ENCODE measurements at regions not wholly inside any gene's neighbourhood (a gene's known extent, or its start where the extent isn't known, plus 50 kb on each side); places are given as distances from the start of the nearest gene placed in this dataset.

DNA sequence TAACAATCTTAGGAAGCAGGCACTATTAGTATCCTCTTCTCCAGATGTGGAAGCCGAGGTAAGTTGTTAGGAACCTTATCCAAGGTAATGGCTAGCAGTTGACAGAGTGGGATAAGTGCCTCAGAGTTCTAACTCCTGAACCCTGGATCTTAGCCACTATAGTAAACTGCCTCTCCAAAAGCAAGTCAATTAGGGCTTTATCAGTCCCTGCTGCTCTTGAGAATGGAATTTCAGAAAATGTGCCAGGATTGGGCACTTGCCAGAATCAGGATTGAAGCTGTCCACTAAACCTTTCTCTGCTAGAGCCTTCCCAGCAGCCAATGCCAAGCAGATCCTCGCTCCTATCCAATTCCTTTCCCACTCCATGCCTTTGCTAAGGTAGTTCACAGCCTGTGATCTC lies 777.5 kb upstream of the POM121L12 start:
- Histone ChIP-seq H3K79me2 (ENCODE audit: insufficient read depth, low read length) (no peaks in the 10 kb centered on the region), H3F3A (ENCODE audit: insufficient read depth) (no peaks in the 10 kb centered on the region), H3K4me2 (ENCODE audit: low read depth, low read length, poor library complexity, severe bottlenecking) (no peak overlapping the region), H3K9me2 (replicated peaks; ENCODE audit: insufficient read depth, low read length) (no peaks in the 10 kb centered on the region), H3K4me3 (ENCODE audit: insufficient read depth, low read length, poor library complexity, severe bottlenecking) (no peak overlapping the region), H2AFZ (ENCODE audit: low read depth, low read length, severe bottlenecking) (no peak overlapping the region), H3K36me3 (ENCODE audit: low read length) (no peaks in the 10 kb centered on the region), H3K9me3 (ENCODE audit: insufficient read depth, low read length) (no peaks in the 10 kb centered on the region), H3K9ac (ENCODE audit: low read length) (no peak overlapping the region), H3K27ac (ENCODE audit: low read depth, low read length) (no peak overlapping the region), H4K20me1 (ENCODE audit: low read depth, low read length) (no peaks in the 10 kb centered on the region), H3K27me3 (ENCODE audit: low read length) (no peaks in the 10 kb centered on the region)
- no peak for TF ChIP-seq CTCF (IDR thresholded peaks at IDR 0.05; ENCODE audit: insufficient read depth, low read length, poor library complexity, severe bottlenecking)
- no peak for TF ChIP-seq EZH2phosphoT487 (conservative IDR thresholded peaks at IDR 0.05; ENCODE audit: low read length)

GRCh38 chr7:52254396-52255010 lies 780.9 kb upstream of the POM121L12 start:
- no peaks in the 10 kb centered on the region for H3K36me3 ChIP-seq (ENCODE audit: low read length)
- H3K9me2 ChIP-seq (replicated peaks; ENCODE audit: insufficient read depth, low read length) = no peaks in the 10 kb centered on the region
- no peak overlapping the region for H3K4me2 ChIP-seq (ENCODE audit: low read depth, low read length, poor library complexity, severe bottlenecking)
- H2AFZ ChIP-seq (ENCODE audit: low read depth, low read length, severe bottlenecking) = no peak overlapping the region
- H3K4me3 ChIP-seq (ENCODE audit: insufficient read depth, low read length, poor library complexity, severe bottlenecking) = no peak overlapping the region
- no peaks in the 10 kb centered on the region for H3F3A ChIP-seq (ENCODE audit: insufficient read depth)
- TF ChIP-seq CTCF (IDR thresholded peaks at IDR 0.05; ENCODE audit: insufficient read depth, low read length, poor library complexity, severe bottlenecking) = no peak
- no peak for TF ChIP-seq EZH2phosphoT487 (conservative IDR thresholded peaks at IDR 0.05; ENCODE audit: low read length)
- H3K27me3 ChIP-seq (ENCODE audit: low read length) = no peaks in the 10 kb centered on the region
- no peaks in the 10 kb centered on the region for H3K9me3 ChIP-seq (ENCODE audit: insufficient read depth, low read length)
- H3K79me2 ChIP-seq (ENCODE audit: insufficient read depth, low read length) = no peaks in the 10 kb centered on the region
- no peaks in the 10 kb centered on the region for H4K20me1 ChIP-seq (ENCODE audit: low read depth, low read length)
- no peak overlapping the region for H3K27ac ChIP-seq (ENCODE audit: low read depth, low read length)
- no peak overlapping the region for H3K9ac ChIP-seq (ENCODE audit: low read length)

DNA sequence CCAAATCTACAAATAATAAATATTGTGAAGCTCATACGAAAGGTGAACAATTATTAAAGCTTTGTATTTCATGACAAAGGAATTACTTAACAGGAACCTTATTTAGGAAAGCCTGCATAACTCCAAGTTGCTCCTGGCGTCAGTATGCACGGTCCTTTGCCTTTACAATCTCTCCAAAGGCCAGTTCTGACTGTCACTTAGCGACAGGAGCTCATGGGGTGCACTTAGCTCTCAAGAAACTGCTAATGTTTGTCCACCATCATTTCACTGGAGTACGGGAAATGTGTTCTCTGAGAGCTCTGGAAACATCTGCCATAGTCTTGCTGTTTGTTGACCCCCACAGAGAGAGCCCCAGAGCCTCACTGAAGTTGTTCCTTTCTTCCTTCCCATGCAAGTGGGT lies 781.5 kb upstream of the POM121L12 start:
- Histone ChIP-seq H3K79me2 (ENCODE audit: insufficient read depth, low read length) (no peaks in the 10 kb centered on the region), H3K27me3 (ENCODE audit: low read length) (no peaks in the 10 kb centered on the region), H3K4me2 (ENCODE audit: low read depth, low read length, poor library complexity, severe bottlenecking) (no peak overlapping the region), H3K36me3 (ENCODE audit: low read length) (no peaks in the 10 kb centered on the region), H3F3A (ENCODE audit: insufficient read depth) (no peaks in the 10 kb centered on the region), H4K20me1 (ENCODE audit: low read depth, low read length) (no peaks in the 10 kb centered on the region), H3K9me3 (ENCODE audit: insufficient read depth, low read length) (no peaks in the 10 kb centered on the region), H3K27ac (ENCODE audit: low read depth, low read length) (no peak overlapping the region), H3K9ac (ENCODE audit: low read length) (no peak overlapping the region), H3K4me3 (ENCODE audit: insufficient read depth, low read length, poor library complexity, severe bottlenecking) (no peak overlapping the region), H3K9me2 (replicated peaks; ENCODE audit: insufficient read depth, low read length) (no peaks in the 10 kb centered on the region), H2AFZ (ENCODE audit: low read depth, low read length, severe bottlenecking) (no peak overlapping the region)
- TF ChIP-seq EZH2phosphoT487 (conservative IDR thresholded peaks at IDR 0.05; ENCODE audit: low read length) (no peak), CTCF (IDR thresholded peaks at IDR 0.05; ENCODE audit: insufficient read depth, low read length, poor library complexity, severe bottlenecking) (no peak)
